ENCODE measurements at regions not wholly inside any gene's neighbourhood (a gene's known extent, or its start where the extent isn't known, plus 50 kb on each side); places are given as distances from the start of the nearest gene placed in this dataset.

- Histone ChIP-seq H3K4me1 (no peaks in the 10 kb centered on the region), H3K36me3 (ENCODE audit: low read depth, missing control alignments) (no peaks in the 10 kb centered on the region), H3K27me3 (no peaks in the 10 kb centered on the region), H3K27ac (no peak overlapping the region), H3K4me3 (no peak overlapping the region), H3K9me3 (no peaks in the 10 kb centered on the region)
- WGBS, 2 donors = 77 to 79% methylated on average over 5 of the region's 5 CpGs
- TF ChIP-seq CTCF (IDR thresholded peaks at IDR 0.05) (no peak), POLR2A (IDR thresholded peaks at IDR 0.05) (no peak)
- intact Hi-C loops (cut with DNase I; ENCODE audit: low total_unique reads) = no loop called here
- no peak for DNase-seq
These were observed 364.6 kb downstream of the CDH10 start for GRCh38 chr5:24280215-24280614.

GRCh38 chr5:24281818-24282217 lies 363.0 kb downstream of the CDH10 start:
- TF ChIP-seq CTCF (IDR thresholded peaks at IDR 0.05) (no peak), POLR2A (IDR thresholded peaks at IDR 0.05) (no peak)
- Histone ChIP-seq H3K4me1 (no peaks in the 10 kb centered on the region), H3K27me3 (no peaks in the 10 kb centered on the region), H3K27ac (no peak overlapping the region), H3K4me3 (no peak overlapping the region), H3K9me3 (no peaks in the 10 kb centered on the region), H3K36me3 (ENCODE audit: low read depth, missing control alignments) (no peaks in the 10 kb centered on the region)
- intact Hi-C loops (cut with DNase I; ENCODE audit: low total_unique reads) = no loop called here
- DNase-seq = no peak
- WGBS, 2 donors = 25 to 46% methylated on average over 1 of the region's 1 CpG

- intact Hi-C loops (cut with DNase I; ENCODE audit: low total_unique reads) = no loop called here
- WGBS, 2 donors = 81 to 88% methylated on average over 2 of the region's 2 CpGs
These were observed 355.0 kb downstream of the CDH10 start for GRCh38 chr5:24289582-24290335.

GRCh38 chr5:24290536-24290935 lies 354.2 kb downstream of the CDH10 start:
- Histone ChIP-seq H3K4me3 (no peak overlapping the region), H3K27me3 (no peaks in the 10 kb centered on the region), H3K4me1 (no peaks in the 10 kb centered on the region), H3K27ac (no peak overlapping the region), H3K36me3 (ENCODE audit: low read depth, missing control alignments) (no peaks in the 10 kb centered on the region), H3K9me3 (no peaks in the 10 kb centered on the region)
- WGBS, 2 donors = 90 to 94% methylated on average over 1 of the region's 1 CpG
- intact Hi-C loops (cut with DNase I; ENCODE audit: low total_unique reads) = no loop called here
- TF ChIP-seq POLR2A (IDR thresholded peaks at IDR 0.05) (no peak), CTCF (IDR thresholded peaks at IDR 0.05) (no peak)
- DNase-seq = no peak

More at GRCh38 chr5:24289582-24290335, 355.0 kb downstream of the CDH10 start:
- Histone ChIP-seq H3K4me3 (no peak overlapping the region), H3K4me1 (no peaks in the 10 kb centered on the region), H3K36me3 (ENCODE audit: low read depth, missing control alignments) (no peaks in the 10 kb centered on the region), H3K9me3 (no peaks in the 10 kb centered on the region), H3K27me3 (no peaks in the 10 kb centered on the region), H3K27ac (no peak overlapping the region)
- TF ChIP-seq CTCF (IDR thresholded peaks at IDR 0.05) (no peak), POLR2A (IDR thresholded peaks at IDR 0.05) (no peak)
- DNase-seq = no peak

GRCh38 chr5:24291916-24292315 lies 352.9 kb downstream of the CDH10 start:
- H3K4me1 ChIP-seq = no peaks in the 10 kb centered on the region

More at GRCh38 chr5:24291916-24292315, 352.9 kb downstream of the CDH10 start:
- H3K27ac ChIP-seq = no peak overlapping the region
- intact Hi-C loops (cut with DNase I; ENCODE audit: low total_unique reads) = no loop called here
- no peaks in the 10 kb centered on the region for H3K9me3 ChIP-seq
- no peak overlapping the region for H3K4me3 ChIP-seq
- no peaks in the 10 kb centered on the region for H3K36me3 ChIP-seq (ENCODE audit: low read depth, missing control alignments)
- 81 to 95% methylated on average over 2 of the region's 2 CpGs for WGBS, 2 donors
- H3K27me3 ChIP-seq = no peaks in the 10 kb centered on the region
- TF ChIP-seq CTCF (IDR thresholded peaks at IDR 0.05) = no peak
- TF ChIP-seq POLR2A (IDR thresholded peaks at IDR 0.05) = no peak
- DNase-seq = no peak
